Spleen (tissue), 7 donors: ENCODE measurements at regions not wholly inside any gene's neighbourhood (a gene's known extent, or its start where the extent isn't known, plus 50 kb on each side); places are given as distances from the start of the nearest gene placed in this dataset.

Source experiments
- POLR2AphosphoS5 ChIP-seq, 3 donors: sonication (generic); formaldehyde crosslinking; IDR thresholded peaks; one replicate each; pipeline ENCODE4 v1.5.1; 2017; ENCODE audit warnings: antibody characterized with exemption in 3 of 3
- TF ChIP-seq, protein P1 (sequence below), 11 experiments: fragments of 200-600 bp in 7 of 11; fragments of 450-650 bp in 4 of 11; sonication (generic) in 4 of 11; IDR thresholded peaks in 8 of 11; conservative IDR thresholded peaks in 3 of 11; 1 replicate in 7 of 11; 2 replicates in 4 of 11; pipeline versions ENCODE4 v1.4.0 to v1.8.0; 2016 to 2021; ENCODE audit warnings: antibody characterized with exemption in 11 of 11, inconsistent platforms in 4 of 11, mild to moderate bottlenecking in 1 of 11
- donor health status: DM: no; HTN: no; CAD: no; lungs with moderate emphysema.
- donor health status: DM: no; HTN: no; CAD: no.
- donor health status: DM: no; HTN: no; CAD: no.

DNA sequence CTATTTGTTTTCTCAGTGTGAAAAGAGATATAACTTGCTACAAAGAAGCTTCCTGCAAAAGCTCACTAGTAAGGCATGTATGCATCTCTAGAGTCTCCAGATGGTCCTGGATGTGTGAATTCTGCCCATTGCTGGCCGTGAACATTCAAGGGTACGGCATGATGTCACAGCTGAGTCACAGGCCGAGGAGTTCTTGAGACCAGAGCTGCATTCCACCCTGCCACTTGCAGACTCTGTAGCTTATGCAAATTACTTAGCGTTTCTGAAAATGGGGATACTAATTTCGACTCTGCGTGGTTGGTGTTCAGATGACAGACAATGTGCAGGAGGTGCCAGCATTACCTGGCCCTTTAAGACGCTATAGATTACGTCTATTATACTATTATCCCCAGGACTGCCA is 470.7 kb downstream of the ZNF536 start:
- TF ChIP-seq, protein P1, sequence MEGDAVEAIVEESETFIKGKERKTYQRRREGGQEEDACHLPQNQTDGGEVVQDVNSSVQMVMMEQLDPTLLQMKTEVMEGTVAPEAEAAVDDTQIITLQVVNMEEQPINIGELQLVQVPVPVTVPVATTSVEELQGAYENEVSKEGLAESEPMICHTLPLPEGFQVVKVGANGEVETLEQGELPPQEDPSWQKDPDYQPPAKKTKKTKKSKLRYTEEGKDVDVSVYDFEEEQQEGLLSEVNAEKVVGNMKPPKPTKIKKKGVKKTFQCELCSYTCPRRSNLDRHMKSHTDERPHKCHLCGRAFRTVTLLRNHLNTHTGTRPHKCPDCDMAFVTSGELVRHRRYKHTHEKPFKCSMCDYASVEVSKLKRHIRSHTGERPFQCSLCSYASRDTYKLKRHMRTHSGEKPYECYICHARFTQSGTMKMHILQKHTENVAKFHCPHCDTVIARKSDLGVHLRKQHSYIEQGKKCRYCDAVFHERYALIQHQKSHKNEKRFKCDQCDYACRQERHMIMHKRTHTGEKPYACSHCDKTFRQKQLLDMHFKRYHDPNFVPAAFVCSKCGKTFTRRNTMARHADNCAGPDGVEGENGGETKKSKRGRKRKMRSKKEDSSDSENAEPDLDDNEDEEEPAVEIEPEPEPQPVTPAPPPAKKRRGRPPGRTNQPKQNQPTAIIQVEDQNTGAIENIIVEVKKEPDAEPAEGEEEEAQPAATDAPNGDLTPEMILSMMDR (IDR thresholded peaks at IDR 0.05 in 8 of 11, conservative IDR thresholded peaks at IDR 0.05 in 3 of 11), result no peak
- no peak for TF ChIP-seq POLR2AphosphoS5 (IDR thresholded peaks at IDR 0.05)
